ENCODE measurements at regions not wholly inside any gene's neighbourhood (a gene's known extent, or its start where the extent isn't known, plus 50 kb on each side); places are given as distances from the start of the nearest gene placed in this dataset.

- no peaks in the 10 kb centered on the region for H3K27me3 ChIP-seq
- intact Hi-C loops (cut with DNase I) = no loop called here
- H3K4me1 ChIP-seq = no peaks in the 10 kb centered on the region
- no peaks in the 10 kb centered on the region for H3K9me3 ChIP-seq
- no peak overlapping the region for H3K27ac ChIP-seq
- TF ChIP-seq POLR2A (IDR thresholded peaks at IDR 0.05) = no peak
- TF ChIP-seq, protein P1, sequence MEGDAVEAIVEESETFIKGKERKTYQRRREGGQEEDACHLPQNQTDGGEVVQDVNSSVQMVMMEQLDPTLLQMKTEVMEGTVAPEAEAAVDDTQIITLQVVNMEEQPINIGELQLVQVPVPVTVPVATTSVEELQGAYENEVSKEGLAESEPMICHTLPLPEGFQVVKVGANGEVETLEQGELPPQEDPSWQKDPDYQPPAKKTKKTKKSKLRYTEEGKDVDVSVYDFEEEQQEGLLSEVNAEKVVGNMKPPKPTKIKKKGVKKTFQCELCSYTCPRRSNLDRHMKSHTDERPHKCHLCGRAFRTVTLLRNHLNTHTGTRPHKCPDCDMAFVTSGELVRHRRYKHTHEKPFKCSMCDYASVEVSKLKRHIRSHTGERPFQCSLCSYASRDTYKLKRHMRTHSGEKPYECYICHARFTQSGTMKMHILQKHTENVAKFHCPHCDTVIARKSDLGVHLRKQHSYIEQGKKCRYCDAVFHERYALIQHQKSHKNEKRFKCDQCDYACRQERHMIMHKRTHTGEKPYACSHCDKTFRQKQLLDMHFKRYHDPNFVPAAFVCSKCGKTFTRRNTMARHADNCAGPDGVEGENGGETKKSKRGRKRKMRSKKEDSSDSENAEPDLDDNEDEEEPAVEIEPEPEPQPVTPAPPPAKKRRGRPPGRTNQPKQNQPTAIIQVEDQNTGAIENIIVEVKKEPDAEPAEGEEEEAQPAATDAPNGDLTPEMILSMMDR (IDR thresholded peaks at IDR 0.05) = no peak
- no peak for DNase-seq
- WGBS, 2 donors = 90 to 94% methylated on average over 5 to 6 of the region's 7 CpGs
- H3K36me3 ChIP-seq = no peaks in the 10 kb centered on the region
- H3K4me3 ChIP-seq (replicated peaks in 1 of 3) = no peak overlapping the region
Measured at GRCh38 chr20:24370911-24371695, 98.3 kb upstream of the SYNDIG1 start.

DNA sequence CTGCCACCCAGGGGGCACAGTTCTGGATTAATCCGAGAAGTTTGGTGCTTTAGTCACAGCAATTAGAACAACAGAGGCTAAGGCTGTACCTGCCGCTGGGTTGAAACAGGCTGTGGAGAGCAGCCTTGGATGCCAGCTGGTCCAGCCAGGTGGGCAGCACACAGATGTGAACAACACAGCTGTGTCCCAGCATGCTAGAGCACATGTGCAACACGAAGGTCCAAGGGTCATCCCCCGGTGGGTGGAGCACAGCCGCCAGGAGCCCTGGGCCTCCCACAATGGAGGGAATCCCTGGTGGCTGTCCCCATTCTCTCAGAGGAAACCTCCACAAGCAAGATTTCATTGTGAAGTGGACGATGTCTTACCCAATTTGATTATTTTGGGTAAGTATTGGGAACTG is 99.2 kb upstream of the SYNDIG1 start:
- 94% methylated on average over 5 to 6 of the region's 6 CpGs for WGBS, 2 donors

DNA sequence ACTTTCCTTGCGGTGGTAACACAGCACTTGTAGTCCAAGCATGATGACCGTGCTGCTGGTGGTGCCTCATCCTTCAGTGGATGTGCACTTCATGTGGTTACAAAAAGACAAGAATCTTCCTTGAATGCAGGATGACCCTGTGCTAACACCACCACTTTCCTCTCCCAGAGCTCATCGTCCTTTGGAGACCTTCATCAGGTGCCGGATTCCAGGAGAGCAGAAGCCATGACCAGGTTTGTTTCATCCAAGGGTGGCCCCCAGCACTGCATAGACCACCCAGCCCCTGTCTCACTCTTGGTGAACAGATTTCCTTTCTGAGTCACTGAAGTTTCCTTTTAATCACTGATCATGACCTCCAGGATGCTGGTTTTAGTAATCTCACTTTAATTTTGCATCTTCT is 101.2 kb upstream of the SYNDIG1 start:
- 91 to 92% methylated on average over 4 of the region's 4 CpGs for WGBS, 2 donors
- TF ChIP-seq, protein P1 (IDR thresholded peaks at IDR 0.05) = no peak
- TF ChIP-seq POLR2A (IDR thresholded peaks at IDR 0.05) = no peak
- intact Hi-C loops (cut with DNase I) = no loop called here

More for the DNA sequence above, 99.2 kb upstream of the SYNDIG1 start:
- TF ChIP-seq POLR2A (IDR thresholded peaks at IDR 0.05) = no peak
- TF ChIP-seq, protein P1 (IDR thresholded peaks at IDR 0.05) = no peak
- Histone ChIP-seq H3K4me1 (no peaks in the 10 kb centered on the region), H3K27me3 (no peaks in the 10 kb centered on the region), H3K27ac (no peak overlapping the region), H3K4me3 (replicated peaks in 1 of 3) (no peak overlapping the region), H3K9me3 (no peaks in the 10 kb centered on the region), H3K36me3 (no peaks in the 10 kb centered on the region)
- no peak for DNase-seq
- intact Hi-C loops (cut with DNase I) = no loop called here

DNA sequence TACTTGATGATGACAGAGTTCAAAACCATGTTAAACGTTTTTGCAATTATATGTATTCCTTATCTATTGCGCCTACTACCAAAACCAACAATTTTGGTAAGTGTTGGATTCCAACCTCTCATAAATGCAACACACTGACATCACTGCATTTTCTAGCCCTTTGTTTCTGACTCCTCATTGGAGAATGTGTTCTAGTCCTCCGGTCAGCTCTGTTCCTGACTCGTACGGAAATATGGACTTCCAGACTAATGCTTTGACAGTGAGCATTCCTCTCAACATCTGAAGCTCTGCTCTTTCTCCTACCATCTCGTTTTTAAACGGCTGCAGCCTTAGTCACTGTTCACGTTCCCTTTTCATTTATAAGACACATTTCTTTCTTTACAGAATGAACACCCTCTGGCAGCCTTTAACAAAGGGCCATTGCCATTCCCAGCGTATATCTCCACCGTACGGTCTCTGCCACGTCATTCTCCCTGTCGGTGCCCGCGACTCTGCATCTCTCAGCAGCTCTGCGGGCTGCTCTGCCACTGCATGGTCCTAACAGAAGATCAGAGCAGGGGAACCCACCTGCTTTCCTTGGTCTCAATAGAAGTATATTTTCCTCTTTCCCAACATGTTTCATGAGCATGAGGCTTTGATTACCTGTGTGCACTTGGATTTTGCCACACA is 103.0 kb upstream of the SYNDIG1 start:
- Histone ChIP-seq H3K36me3 (no peaks in the 10 kb centered on the region), H3K4me3 (replicated peaks in 1 of 3) (no peak overlapping the region), H3K4me1 (no peaks in the 10 kb centered on the region), H3K27me3 (no peaks in the 10 kb centered on the region), H3K27ac (no peak overlapping the region), H3K9me3 (no peaks in the 10 kb centered on the region)
- no peak for DNase-seq
- WGBS, 2 donors = 89% methylated on average over 16 of the region's 16 CpGs
- intact Hi-C loops (cut with DNase I) = no loop called here
- no peak for TF ChIP-seq POLR2A (IDR thresholded peaks at IDR 0.05)
- TF ChIP-seq, protein P1 (IDR thresholded peaks at IDR 0.05) = no peak

More for the DNA sequence above, 101.2 kb upstream of the SYNDIG1 start:
- H3K27me3 ChIP-seq = no peaks in the 10 kb centered on the region
- H3K9me3 ChIP-seq = no peaks in the 10 kb centered on the region
- no peaks in the 10 kb centered on the region for H3K4me1 ChIP-seq
- DNase-seq = no peak
- no peak overlapping the region for H3K27ac ChIP-seq
- H3K4me3 ChIP-seq (replicated peaks in 1 of 3) = no peak overlapping the region
- no peaks in the 10 kb centered on the region for H3K36me3 ChIP-seq

GRCh38 chr20:24365670-24366069 is 103.8 kb upstream of the SYNDIG1 start:
- no peak for TF ChIP-seq POLR2A (IDR thresholded peaks at IDR 0.05)
- TF ChIP-seq, protein P1 (IDR thresholded peaks at IDR 0.05) = no peak

More at GRCh38 chr20:24365670-24366069, 103.8 kb upstream of the SYNDIG1 start:
- no peaks in the 10 kb centered on the region for H3K9me3 ChIP-seq
- H3K36me3 ChIP-seq = no peaks in the 10 kb centered on the region
- no peak overlapping the region for H3K4me3 ChIP-seq (replicated peaks in 1 of 3)
- DNase-seq = no peak
- intact Hi-C loops (cut with DNase I) = no loop called here
- no peaks in the 10 kb centered on the region for H3K4me1 ChIP-seq
- no peaks in the 10 kb centered on the region for H3K27me3 ChIP-seq
- WGBS, 2 donors = 88 to 91% methylated on average over 3 of the region's 3 CpGs
- H3K27ac ChIP-seq = no peak overlapping the region

Measured in thyroid gland (tissue), 4 donors.